GM12891 (cell line): ENCODE measurements at regions not wholly inside any gene's neighbourhood (a gene's known extent, or its start where the extent isn't known, plus 50 kb on each side); places are given as distances from the start of the nearest gene placed in this dataset.

ENCODE experiments used
- DNase-seq: peaks from one replicate; pipeline ENCODE4 v3.0.0; 2011; ENCODE audit warnings: low spot score; ENCODE audit not compliant: insufficient read length
- FAIRE-seq: peaks from 2 replicates; lab custom pipeline; 2011; peaks lifted over from hg19 to GRCh38; lab: Jason Lieb, UNC
- PAX5 ChIP-seq: IDR thresholded peaks from 2 replicates; pipeline ENCODE4 v1.6.1; 2011; ENCODE audit warnings: low read length, moderate library complexity, mild to moderate bottlenecking; ENCODE audit not compliant: insufficient read depth, severe bottlenecking
- POLR2A ChIP-seq: IDR thresholded peaks from 2 replicates; pipeline ENCODE4 v1.6.1; 2011; ENCODE audit warnings: low read depth, low read length, control low read depth
- POLR2AphosphoS5 ChIP-seq: IDR thresholded peaks from 2 replicates; pipeline ENCODE4 v1.6.1; 2011; ENCODE audit warnings: low read depth, low read length, control low read depth
- POU2F2 ChIP-seq: IDR thresholded peaks from 2 replicates; pipeline ENCODE4 v1.6.1; 2011; ENCODE audit warnings: low read depth, mild to moderate bottlenecking, control low read depth, low read length, moderate library complexity
- SPI1 ChIP-seq: IDR thresholded peaks from 2 replicates; pipeline ENCODE4 v1.6.1; 2011; ENCODE audit warnings: low read depth, low read length, control low read depth
- TAF1 ChIP-seq: IDR thresholded peaks from 2 replicates; pipeline ENCODE4 v1.6.1; 2011; ENCODE audit warnings: low read depth, low read length, control low read depth

DNA sequence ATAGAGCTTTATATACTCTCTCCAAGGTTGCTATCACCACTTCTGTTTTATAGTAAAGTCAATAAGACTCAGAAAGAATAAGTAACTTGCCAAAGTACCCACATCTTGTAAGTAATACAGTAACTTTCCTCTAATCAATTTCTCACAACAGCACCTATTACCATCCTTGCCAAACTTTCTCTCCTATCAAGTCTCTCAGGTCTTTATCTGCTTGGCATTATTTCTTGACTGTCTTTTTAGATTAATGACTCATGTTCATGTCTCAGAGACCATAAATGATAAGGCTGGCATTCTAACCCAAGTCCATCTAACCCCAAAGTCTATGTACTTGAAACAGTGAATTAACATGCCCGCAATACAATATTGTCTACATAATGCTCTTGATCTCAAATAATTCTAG is 618.0 kb upstream of the ZEB2 start:
- no peak for FAIRE-seq
- no peak for DNase-seq
- TF ChIP-seq PAX5 (no peak), SPI1 (no peak), POU2F2 (no peak)

GRCh38 chr2:145137211-145137610 is 617.3 kb upstream of the ZEB2 start:
- FAIRE-seq, result no peak
- no peak for DNase-seq
- TF ChIP-seq POLR2AphosphoS5 (no peak), TAF1 (no peak), SPI1 (no peak), POU2F2 (no peak), POLR2A (no peak), PAX5 (no peak)

GRCh38 chr2:145136702-145137101 is 616.8 kb upstream of the ZEB2 start:
- FAIRE-seq (no peak), DNase-seq (no peak)
- TF ChIP-seq POLR2AphosphoS5 (no peak), TAF1 (no peak), PAX5 (no peak), POU2F2 (no peak)

GRCh38 chr2:145126146-145126545 is 606.2 kb upstream of the ZEB2 start:
- DNase-seq (no peak), FAIRE-seq (no peak)

GRCh38 chr2:145124085-145124484 is 604.2 kb upstream of the ZEB2 start:
- no peak for FAIRE-seq

More at GRCh38 chr2:145126146-145126545, 606.2 kb upstream of the ZEB2 start:
- TF ChIP-seq POU2F2, result no peak
- TF ChIP-seq POLR2AphosphoS5, result no peak
- TF ChIP-seq TAF1, result no peak
- no peak for TF ChIP-seq POLR2A
- no peak for TF ChIP-seq SPI1
- TF ChIP-seq PAX5, result no peak

GRCh38 chr2:145123606-145124005 is 603.7 kb upstream of the ZEB2 start:
- no peak for TF ChIP-seq SPI1
- TF ChIP-seq PAX5, result no peak
- TF ChIP-seq TAF1, result no peak
- TF ChIP-seq POU2F2, result no peak
- no peak for TF ChIP-seq POLR2A
- TF ChIP-seq POLR2AphosphoS5, result no peak
- no peak for FAIRE-seq
- no peak for DNase-seq

More at GRCh38 chr2:145124085-145124484, 604.2 kb upstream of the ZEB2 start:
- TF ChIP-seq TAF1 (no peak), POLR2AphosphoS5 (no peak), SPI1 (no peak), PAX5 (no peak), POU2F2 (no peak), POLR2A (no peak)
- DNase-seq, result no peak

- no peak for FAIRE-seq
- TF ChIP-seq POU2F2 (no peak), POLR2AphosphoS5 (no peak), SPI1 (peak; percentile 82), POLR2A (no peak), PAX5 (no peak), TAF1 (no peak)
- no peak for DNase-seq
Measured at GRCh38 chr2:145119225-145119624, 599.3 kb upstream of the ZEB2 start.

- no peak for DNase-seq
- TF ChIP-seq SPI1 (no peak), POLR2AphosphoS5 (no peak)
- FAIRE-seq, result no peak
Measured at GRCh38 chr2:145116834-145117725, 597.2 kb upstream of the ZEB2 start.

- FAIRE-seq (no peak), DNase-seq (no peak)
- TF ChIP-seq POLR2A (no peak), POU2F2 (no peak), POLR2AphosphoS5 (no peak), SPI1 (no peak), PAX5 (no peak), TAF1 (no peak)
Measured at GRCh38 chr2:145116056-145116455, 596.1 kb upstream of the ZEB2 start.

GRCh38 chr2:145114726-145115125 is 594.8 kb upstream of the ZEB2 start:
- TF ChIP-seq TAF1 (no peak), POLR2A (no peak), POLR2AphosphoS5 (no peak), PAX5 (no peak), POU2F2 (no peak), SPI1 (no peak)
- DNase-seq (no peak), FAIRE-seq (no peak)
